Neural cell (in vitro differentiated cells): ENCODE measurements at regions not wholly inside any gene's neighbourhood (a gene's known extent, or its start where the extent isn't known, plus 50 kb on each side); places are given as distances from the start of the nearest gene placed in this dataset.

Experiments used
- H2AFZ ChIP-seq: fragments of 200-600, 300-800 bp; sonication (generic), shearing (Covaris generic); 2 replicates; pipeline ENCODE4 v1.6.0; 2014; ENCODE audit warnings: low read depth, mild to moderate bottlenecking, antibody characterized with exemption, low read length, moderate library complexity
- H3F3A ChIP-seq: fragments of 200-600 bp; shearing (Covaris generic); 2 replicates; pipeline ENCODE4 v1.6.1; 2016; ENCODE audit warnings: mild to moderate bottlenecking, moderate library complexity, mixed read lengths, antibody characterized with exemption, low read length; ENCODE audit not compliant: insufficient read depth, poor library complexity, severe bottlenecking
- H3K27ac ChIP-seq: fragments of 200-600, 300-800 bp; sonication (generic), shearing (Covaris generic); 2 replicates; pipeline ENCODE4 v1.5.1; 2014; ENCODE audit warnings: mild to moderate bottlenecking, low read length, moderate library complexity
- H3K27me3 ChIP-seq: fragments of 300-800, 200-600 bp; sonication (generic), shearing (Covaris generic); 2 replicates; pipeline ENCODE4 v1.6.0; 2014; ENCODE audit warnings: mild to moderate bottlenecking, low read depth, low read length, moderate library complexity; ENCODE audit not compliant: insufficient read depth
- H3K36me3 ChIP-seq: fragments of 300-800, 200-600 bp; sonication (generic), shearing (Covaris generic); 2 replicates; pipeline ENCODE4 v1.5.1; 2014; ENCODE audit warnings: mild to moderate bottlenecking, antibody characterized with exemption, low read length, moderate library complexity; ENCODE audit not compliant: insufficient read depth
- H3K4me2 ChIP-seq: fragments of 300-800, 200-600 bp; sonication (generic), shearing (Covaris generic); 2 replicates; pipeline ENCODE4 v1.6.0; 2014; ENCODE audit warnings: mild to moderate bottlenecking, low read length
- H3K4me3 ChIP-seq: fragments of 300-800, 200-600 bp; sonication (generic), shearing (Covaris generic); 2 replicates; pipeline ENCODE4 v1.5.1; 2014; ENCODE audit warnings: mild to moderate bottlenecking, low read length, moderate library complexity
- H3K79me2 ChIP-seq: fragments of 200-600 bp; shearing (Covaris generic); replicated peaks from 2 replicates; pipeline ENCODE4 v1.6.0; 2014; ENCODE audit warnings: mild to moderate bottlenecking, low read length, moderate library complexity; ENCODE audit not compliant: insufficient read depth
- H3K9ac ChIP-seq: fragments of 300-800, 200-600 bp; sonication (generic), shearing (Covaris generic); 2 replicates; pipeline ENCODE4 v1.6.1; 2016; ENCODE audit warnings: mild to moderate bottlenecking, low read length, mixed read lengths
- H3K9me2 ChIP-seq: fragments of 200-600 bp; shearing (Covaris generic); 2 replicates; pipeline ENCODE4 v1.6.1; 2016; ENCODE audit warnings: mild to moderate bottlenecking, low read length, mixed read lengths; ENCODE audit not compliant: insufficient read depth
- H3K9me3 ChIP-seq: fragments of 200-600, 300-800 bp; sonication (generic), shearing (Covaris generic); 2 replicates; pipeline ENCODE4 v1.6.1; 2016; ENCODE audit warnings: mild to moderate bottlenecking, mixed run types, low read length, moderate library complexity, mixed read lengths
- H4K20me1 ChIP-seq: fragments of 200-600 bp; shearing (Covaris generic); 2 replicates; pipeline ENCODE4 v1.6.1; 2016; ENCODE audit warnings: mild to moderate bottlenecking, mixed run types; ENCODE audit not compliant: insufficient read depth
- EP300 ChIP-seq: fragments of 450-650 bp; conservative IDR thresholded peaks from 2 replicates; pipeline ENCODE4 v1.6.1; 2014; ENCODE audit warnings: antibody characterized with exemption, mild to moderate bottlenecking, moderate library complexity; ENCODE audit not compliant: poor library complexity, severe bottlenecking
- EZH2 ChIP-seq: fragments of 200-600, 300-800 bp; shearing (Covaris generic), sonication (generic); IDR thresholded peaks from 2 replicates; pipeline ENCODE4 v1.6.1; 2014; ENCODE audit warnings: antibody characterized with exemption, low read length, borderline replicate concordance, mild to moderate bottlenecking; ENCODE audit not compliant: insufficient read depth, poor library complexity, severe bottlenecking
- MXI1 ChIP-seq: fragments of 450-650 bp; conservative IDR thresholded peaks from 2 replicates; pipeline ENCODE4 v1.6.1; 2014; ENCODE audit warnings: antibody characterized with exemption, mild to moderate bottlenecking; ENCODE audit not compliant: poor library complexity, severe bottlenecking
- POLR2AphosphoS5 ChIP-seq: IDR thresholded peaks from 2 replicates; pipeline ENCODE4 v1.6.1; 2012
- RAD21 ChIP-seq: fragments of 450-650 bp; conservative IDR thresholded peaks from 2 replicates; pipeline ENCODE4 v1.6.1; 2014; ENCODE audit warnings: antibody characterized with exemption, mild to moderate bottlenecking, moderate library complexity
- SMC3 ChIP-seq: fragments of 450-650 bp; conservative IDR thresholded peaks from 2 replicates; pipeline ENCODE4 v1.6.1; 2014; ENCODE audit warnings: antibody characterized with exemption, mild to moderate bottlenecking, moderate library complexity; ENCODE audit not compliant: poor library complexity
- TAF1 ChIP-seq: IDR thresholded peaks from 2 replicates; pipeline ENCODE4 v1.6.1; 2012; ENCODE audit warnings: low read depth
- TF ChIP-seq, protein P1 (sequence below): IDR thresholded peaks from 2 replicates; pipeline ENCODE4 v1.6.1; 2012; ENCODE audit warnings: borderline replicate concordance
- TF ChIP-seq, protein P2 (sequence below): fragments of 450-650 bp; IDR thresholded peaks from 2 replicates; pipeline ENCODE4 v1.5.1; 2014; ENCODE audit warnings: antibody characterized with exemption, mild to moderate bottlenecking, moderate library complexity; ENCODE audit not compliant: poor library complexity, severe bottlenecking

DNA sequence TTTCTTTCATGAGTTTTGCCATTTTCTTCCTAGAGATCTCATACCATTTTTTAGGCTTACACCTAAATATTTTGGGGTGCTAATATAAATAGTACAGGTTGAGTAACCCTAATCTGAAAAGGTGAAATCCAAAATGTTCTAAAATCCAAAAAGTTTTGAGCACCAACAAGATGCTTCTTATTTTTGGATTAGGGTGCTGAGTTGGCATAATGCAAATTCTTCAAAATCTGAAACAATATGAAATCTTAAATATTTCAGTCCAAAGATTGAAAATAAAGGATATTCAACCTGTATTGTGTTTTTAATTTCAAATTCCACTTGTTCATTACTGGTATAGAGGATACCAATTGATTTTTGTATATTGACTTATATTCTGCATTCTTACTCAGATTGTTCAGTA, 51.1 kb upstream of the KCNK2 start:
- Histone ChIP-seq H3K27me3 (no peaks in the 10 kb centered on the region), H4K20me1 (no peaks in the 10 kb centered on the region), H2AFZ (no peak overlapping the region), H3K9ac (no peak overlapping the region), H3K79me2 (no peaks in the 10 kb centered on the region), H3F3A (no peaks in the 10 kb centered on the region), H3K4me3 (no peak overlapping the region), H3K27ac (no peak overlapping the region), H3K36me3 (no peaks in the 10 kb centered on the region), H3K9me3 (no peaks in the 10 kb centered on the region), H3K9me2 (no peaks in the 10 kb centered on the region), H3K4me2 (no peak overlapping the region)
- TF ChIP-seq RAD21: no peak
- no peak for TF ChIP-seq TAF1
- no peak for TF ChIP-seq SMC3
- TF ChIP-seq POLR2AphosphoS5: no peak
- TF ChIP-seq MXI1: no peak
- no peak for TF ChIP-seq EZH2
- TF ChIP-seq, protein P1, sequence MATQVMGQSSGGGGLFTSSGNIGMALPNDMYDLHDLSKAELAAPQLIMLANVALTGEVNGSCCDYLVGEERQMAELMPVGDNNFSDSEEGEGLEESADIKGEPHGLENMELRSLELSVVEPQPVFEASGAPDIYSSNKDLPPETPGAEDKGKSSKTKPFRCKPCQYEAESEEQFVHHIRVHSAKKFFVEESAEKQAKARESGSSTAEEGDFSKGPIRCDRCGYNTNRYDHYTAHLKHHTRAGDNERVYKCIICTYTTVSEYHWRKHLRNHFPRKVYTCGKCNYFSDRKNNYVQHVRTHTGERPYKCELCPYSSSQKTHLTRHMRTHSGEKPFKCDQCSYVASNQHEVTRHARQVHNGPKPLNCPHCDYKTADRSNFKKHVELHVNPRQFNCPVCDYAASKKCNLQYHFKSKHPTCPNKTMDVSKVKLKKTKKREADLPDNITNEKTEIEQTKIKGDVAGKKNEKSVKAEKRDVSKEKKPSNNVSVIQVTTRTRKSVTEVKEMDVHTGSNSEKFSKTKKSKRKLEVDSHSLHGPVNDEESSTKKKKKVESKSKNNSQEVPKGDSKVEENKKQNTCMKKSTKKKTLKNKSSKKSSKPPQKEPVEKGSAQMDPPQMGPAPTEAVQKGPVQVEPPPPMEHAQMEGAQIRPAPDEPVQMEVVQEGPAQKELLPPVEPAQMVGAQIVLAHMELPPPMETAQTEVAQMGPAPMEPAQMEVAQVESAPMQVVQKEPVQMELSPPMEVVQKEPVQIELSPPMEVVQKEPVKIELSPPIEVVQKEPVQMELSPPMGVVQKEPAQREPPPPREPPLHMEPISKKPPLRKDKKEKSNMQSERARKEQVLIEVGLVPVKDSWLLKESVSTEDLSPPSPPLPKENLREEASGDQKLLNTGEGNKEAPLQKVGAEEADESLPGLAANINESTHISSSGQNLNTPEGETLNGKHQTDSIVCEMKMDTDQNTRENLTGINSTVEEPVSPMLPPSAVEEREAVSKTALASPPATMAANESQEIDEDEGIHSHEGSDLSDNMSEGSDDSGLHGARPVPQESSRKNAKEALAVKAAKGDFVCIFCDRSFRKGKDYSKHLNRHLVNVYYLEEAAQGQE: no peak
- TF ChIP-seq, protein P2, sequence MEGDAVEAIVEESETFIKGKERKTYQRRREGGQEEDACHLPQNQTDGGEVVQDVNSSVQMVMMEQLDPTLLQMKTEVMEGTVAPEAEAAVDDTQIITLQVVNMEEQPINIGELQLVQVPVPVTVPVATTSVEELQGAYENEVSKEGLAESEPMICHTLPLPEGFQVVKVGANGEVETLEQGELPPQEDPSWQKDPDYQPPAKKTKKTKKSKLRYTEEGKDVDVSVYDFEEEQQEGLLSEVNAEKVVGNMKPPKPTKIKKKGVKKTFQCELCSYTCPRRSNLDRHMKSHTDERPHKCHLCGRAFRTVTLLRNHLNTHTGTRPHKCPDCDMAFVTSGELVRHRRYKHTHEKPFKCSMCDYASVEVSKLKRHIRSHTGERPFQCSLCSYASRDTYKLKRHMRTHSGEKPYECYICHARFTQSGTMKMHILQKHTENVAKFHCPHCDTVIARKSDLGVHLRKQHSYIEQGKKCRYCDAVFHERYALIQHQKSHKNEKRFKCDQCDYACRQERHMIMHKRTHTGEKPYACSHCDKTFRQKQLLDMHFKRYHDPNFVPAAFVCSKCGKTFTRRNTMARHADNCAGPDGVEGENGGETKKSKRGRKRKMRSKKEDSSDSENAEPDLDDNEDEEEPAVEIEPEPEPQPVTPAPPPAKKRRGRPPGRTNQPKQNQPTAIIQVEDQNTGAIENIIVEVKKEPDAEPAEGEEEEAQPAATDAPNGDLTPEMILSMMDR: no peak
- no peak for TF ChIP-seq EP300
